ENCODE measurements at regions not wholly inside any gene's neighbourhood (a gene's known extent, or its start where the extent isn't known, plus 50 kb on each side); places are given as distances from the start of the nearest gene placed in this dataset.

DNA sequence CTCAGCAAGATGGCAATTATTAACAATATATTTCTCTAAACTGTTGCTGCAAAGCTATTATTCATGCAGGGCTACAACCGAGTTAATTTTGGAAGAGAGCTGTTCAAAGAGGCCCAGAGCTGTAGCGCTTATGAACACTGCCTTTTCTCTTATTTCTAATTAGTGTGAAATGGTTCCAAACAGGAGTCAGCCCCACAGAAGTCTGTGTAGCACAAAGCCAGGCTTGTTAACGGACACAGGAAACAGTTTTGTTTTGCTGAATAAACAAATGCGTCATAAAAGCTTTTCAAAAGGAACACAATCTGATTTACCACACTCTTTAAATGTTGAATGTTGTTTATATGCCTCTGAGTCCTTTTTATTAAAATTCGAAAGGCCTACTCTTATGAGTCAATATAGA lies 396.5 kb downstream of the ANXA1 start:
- Mint-ChIP-seq H3K4me3 (no peak overlapping the region), H3K4me1 (peaks cover 3% of the 10 kb centered on the region; the same call in 1 of the 3 replicates), H3K27me3 (ENCODE audit: insufficient read depth, low read depth, poor library complexity) (no peaks in the 10 kb centered on the region), H3K27ac (no peak overlapping the region; the same call in 1 of the 2 replicates), H3K36me3 (ENCODE audit: low read depth) (no peaks in the 10 kb centered on the region), H3K9me3 (no peaks in the 10 kb centered on the region)
- H3F3A ChIP-seq (replicated peaks; ENCODE audit: low read depth) = no peaks in the 10 kb centered on the region
- H4K20me1 ChIP-seq (replicated peaks; ENCODE audit: insufficient read depth) = no peaks in the 10 kb centered on the region
- H3K79me2 ChIP-seq (replicated peaks; ENCODE audit: insufficient read depth) = no peaks in the 10 kb centered on the region
- H2AFZ ChIP-seq = no peak overlapping the region
- no peak for ATAC-seq
- H3K4me1 ChIP-seq (ENCODE audit: insufficient read depth) = no peaks in the 10 kb centered on the region
- H3K36me3 ChIP-seq (ENCODE audit: insufficient read depth) = no peaks in the 10 kb centered on the region
- no peak overlapping the region for H3K27ac ChIP-seq (ENCODE audit: low read depth)
- TF ChIP-seq CREB1 (CRISPR knock-in tag; IDR thresholded peaks at IDR 0.05; ENCODE audit: low read depth) (no peak), POLR2AphosphoS5 (IDR thresholded peaks at IDR 0.05; ENCODE audit: low read depth) (no peak), EZH2phosphoT487 (IDR thresholded peaks at IDR 0.05; ENCODE audit: unreplicated experiment) (no peak), ZNF331 (CRISPR knock-in tag; IDR thresholded peaks at IDR 0.05; ENCODE audit: low read depth) (no peak), ZNF114 (CRISPR knock-in tag; IDR thresholded peaks at IDR 0.05) (no peak), STAT1 (IDR thresholded peaks at IDR 0.05; ENCODE audit: unreplicated experiment) (no peak), EZH2 (IDR thresholded peaks at IDR 0.05; ENCODE audit: low read depth, unreplicated experiment) (no peak), JUNB (IDR thresholded peaks at IDR 0.05; ENCODE audit: unreplicated experiment) (no peak), NANOG (IDR thresholded peaks at IDR 0.05; ENCODE audit: borderline replicate concordance) (no peak)
- TF ChIP-seq, protein P1, sequence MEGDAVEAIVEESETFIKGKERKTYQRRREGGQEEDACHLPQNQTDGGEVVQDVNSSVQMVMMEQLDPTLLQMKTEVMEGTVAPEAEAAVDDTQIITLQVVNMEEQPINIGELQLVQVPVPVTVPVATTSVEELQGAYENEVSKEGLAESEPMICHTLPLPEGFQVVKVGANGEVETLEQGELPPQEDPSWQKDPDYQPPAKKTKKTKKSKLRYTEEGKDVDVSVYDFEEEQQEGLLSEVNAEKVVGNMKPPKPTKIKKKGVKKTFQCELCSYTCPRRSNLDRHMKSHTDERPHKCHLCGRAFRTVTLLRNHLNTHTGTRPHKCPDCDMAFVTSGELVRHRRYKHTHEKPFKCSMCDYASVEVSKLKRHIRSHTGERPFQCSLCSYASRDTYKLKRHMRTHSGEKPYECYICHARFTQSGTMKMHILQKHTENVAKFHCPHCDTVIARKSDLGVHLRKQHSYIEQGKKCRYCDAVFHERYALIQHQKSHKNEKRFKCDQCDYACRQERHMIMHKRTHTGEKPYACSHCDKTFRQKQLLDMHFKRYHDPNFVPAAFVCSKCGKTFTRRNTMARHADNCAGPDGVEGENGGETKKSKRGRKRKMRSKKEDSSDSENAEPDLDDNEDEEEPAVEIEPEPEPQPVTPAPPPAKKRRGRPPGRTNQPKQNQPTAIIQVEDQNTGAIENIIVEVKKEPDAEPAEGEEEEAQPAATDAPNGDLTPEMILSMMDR (conservative IDR thresholded peaks at IDR 0.05; ENCODE audit: low read depth in 2 of 2) = no peak
- TF ChIP-seq, protein P2, sequence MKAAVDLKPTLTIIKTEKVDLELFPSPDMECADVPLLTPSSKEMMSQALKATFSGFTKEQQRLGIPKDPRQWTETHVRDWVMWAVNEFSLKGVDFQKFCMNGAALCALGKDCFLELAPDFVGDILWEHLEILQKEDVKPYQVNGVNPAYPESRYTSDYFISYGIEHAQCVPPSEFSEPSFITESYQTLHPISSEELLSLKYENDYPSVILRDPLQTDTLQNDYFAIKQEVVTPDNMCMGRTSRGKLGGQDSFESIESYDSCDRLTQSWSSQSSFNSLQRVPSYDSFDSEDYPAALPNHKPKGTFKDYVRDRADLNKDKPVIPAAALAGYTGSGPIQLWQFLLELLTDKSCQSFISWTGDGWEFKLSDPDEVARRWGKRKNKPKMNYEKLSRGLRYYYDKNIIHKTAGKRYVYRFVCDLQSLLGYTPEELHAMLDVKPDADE (IDR thresholded peaks at IDR 0.05) = no peak
- TF ChIP-seq, protein P3, sequence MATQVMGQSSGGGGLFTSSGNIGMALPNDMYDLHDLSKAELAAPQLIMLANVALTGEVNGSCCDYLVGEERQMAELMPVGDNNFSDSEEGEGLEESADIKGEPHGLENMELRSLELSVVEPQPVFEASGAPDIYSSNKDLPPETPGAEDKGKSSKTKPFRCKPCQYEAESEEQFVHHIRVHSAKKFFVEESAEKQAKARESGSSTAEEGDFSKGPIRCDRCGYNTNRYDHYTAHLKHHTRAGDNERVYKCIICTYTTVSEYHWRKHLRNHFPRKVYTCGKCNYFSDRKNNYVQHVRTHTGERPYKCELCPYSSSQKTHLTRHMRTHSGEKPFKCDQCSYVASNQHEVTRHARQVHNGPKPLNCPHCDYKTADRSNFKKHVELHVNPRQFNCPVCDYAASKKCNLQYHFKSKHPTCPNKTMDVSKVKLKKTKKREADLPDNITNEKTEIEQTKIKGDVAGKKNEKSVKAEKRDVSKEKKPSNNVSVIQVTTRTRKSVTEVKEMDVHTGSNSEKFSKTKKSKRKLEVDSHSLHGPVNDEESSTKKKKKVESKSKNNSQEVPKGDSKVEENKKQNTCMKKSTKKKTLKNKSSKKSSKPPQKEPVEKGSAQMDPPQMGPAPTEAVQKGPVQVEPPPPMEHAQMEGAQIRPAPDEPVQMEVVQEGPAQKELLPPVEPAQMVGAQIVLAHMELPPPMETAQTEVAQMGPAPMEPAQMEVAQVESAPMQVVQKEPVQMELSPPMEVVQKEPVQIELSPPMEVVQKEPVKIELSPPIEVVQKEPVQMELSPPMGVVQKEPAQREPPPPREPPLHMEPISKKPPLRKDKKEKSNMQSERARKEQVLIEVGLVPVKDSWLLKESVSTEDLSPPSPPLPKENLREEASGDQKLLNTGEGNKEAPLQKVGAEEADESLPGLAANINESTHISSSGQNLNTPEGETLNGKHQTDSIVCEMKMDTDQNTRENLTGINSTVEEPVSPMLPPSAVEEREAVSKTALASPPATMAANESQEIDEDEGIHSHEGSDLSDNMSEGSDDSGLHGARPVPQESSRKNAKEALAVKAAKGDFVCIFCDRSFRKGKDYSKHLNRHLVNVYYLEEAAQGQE (IDR thresholded peaks at IDR 0.05; ENCODE audit: unreplicated experiment) = no peak
- TF ChIP-seq, protein P4, sequence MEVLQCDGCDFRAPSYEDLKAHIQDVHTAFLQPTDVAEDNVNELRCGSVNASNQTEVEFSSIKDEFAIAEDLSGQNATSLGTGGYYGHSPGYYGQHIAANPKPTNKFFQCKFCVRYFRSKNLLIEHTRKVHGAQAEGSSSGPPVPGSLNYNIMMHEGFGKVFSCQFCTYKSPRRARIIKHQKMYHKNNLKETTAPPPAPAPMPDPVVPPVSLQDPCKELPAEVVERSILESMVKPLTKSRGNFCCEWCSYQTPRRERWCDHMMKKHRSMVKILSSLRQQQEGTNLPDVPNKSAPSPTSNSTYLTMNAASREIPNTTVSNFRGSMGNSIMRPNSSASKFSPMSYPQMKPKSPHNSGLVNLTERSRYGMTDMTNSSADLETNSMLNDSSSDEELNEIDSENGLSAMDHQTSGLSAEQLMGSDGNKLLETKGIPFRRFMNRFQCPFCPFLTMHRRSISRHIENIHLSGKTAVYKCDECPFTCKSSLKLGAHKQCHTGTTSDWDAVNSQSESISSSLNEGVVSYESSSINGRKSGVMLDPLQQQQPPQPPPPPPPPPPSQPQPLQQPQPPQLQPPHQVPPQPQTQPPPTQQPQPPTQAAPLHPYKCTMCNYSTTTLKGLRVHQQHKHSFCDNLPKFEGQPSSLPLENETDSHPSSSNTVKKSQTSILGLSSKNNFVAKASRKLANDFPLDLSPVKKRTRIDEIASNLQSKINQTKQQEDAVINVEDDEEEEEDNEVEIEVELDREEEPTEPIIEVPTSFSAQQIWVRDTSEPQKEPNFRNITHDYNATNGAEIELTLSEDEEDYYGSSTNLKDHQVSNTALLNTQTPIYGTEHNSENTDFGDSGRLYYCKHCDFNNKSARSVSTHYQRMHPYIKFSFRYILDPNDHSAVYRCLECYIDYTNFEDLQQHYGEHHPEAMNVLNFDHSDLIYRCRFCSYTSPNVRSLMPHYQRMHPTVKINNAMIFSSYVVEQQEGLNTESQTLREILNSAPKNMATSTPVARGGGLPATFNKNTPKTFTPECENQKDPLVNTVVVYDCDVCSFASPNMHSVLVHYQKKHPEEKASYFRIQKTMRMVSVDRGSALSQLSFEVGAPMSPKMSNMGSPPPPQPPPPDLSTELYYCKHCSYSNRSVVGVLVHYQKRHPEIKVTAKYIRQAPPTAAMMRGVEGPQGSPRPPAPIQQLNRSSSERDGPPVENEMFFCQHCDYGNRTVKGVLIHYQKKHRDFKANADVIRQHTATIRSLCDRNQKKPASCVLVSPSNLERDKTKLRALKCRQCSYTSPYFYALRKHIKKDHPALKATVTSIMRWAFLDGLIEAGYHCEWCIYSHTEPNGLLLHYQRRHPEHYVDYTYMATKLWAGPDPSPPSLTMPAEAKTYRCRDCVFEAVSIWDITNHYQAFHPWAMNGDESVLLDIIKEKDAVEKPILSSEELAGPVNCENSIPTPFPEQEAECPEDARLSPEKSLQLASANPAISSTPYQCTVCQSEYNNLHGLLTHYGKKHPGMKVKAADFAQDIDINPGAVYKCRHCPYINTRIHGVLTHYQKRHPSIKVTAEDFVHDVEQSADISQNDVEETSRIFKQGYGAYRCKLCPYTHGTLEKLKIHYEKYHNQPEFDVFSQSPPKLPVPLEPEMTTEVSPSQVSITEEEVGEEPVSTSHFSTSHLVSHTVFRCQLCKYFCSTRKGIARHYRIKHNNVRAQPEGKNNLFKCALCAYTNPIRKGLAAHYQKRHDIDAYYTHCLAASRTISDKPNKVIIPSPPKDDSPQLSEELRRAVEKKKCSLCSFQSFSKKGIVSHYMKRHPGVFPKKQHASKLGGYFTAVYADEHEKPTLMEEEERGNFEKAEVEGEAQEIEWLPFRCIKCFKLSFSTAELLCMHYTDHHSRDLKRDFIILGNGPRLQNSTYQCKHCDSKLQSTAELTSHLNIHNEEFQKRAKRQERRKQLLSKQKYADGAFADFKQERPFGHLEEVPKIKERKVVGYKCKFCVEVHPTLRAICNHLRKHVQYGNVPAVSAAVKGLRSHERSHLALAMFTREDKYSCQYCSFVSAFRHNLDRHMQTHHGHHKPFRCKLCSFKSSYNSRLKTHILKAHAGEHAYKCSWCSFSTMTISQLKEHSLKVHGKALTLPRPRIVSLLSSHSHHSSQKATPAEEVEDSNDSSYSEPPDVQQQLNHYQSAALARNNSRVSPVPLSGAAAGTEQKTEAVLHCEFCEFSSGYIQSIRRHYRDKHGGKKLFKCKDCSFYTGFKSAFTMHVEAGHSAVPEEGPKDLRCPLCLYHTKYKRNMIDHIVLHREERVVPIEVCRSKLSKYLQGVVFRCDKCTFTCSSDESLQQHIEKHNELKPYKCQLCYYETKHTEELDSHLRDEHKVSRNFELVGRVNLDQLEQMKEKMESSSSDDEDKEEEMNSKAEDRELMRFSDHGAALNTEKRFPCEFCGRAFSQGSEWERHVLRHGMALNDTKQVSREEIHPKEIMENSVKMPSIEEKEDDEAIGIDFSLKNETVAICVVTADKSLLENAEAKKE (CRISPR knock-in tag; IDR thresholded peaks at IDR 0.05) = no peak
- no peaks in the 10 kb centered on the region for H3K9me2 ChIP-seq (ENCODE audit: insufficient read depth)
- H3K4me3 ChIP-seq = no peak overlapping the region
- H3K27me3 ChIP-seq (ENCODE audit: insufficient read depth) = no peaks in the 10 kb centered on the region
- DNase-seq (ENCODE audit: low spot score) = no peak
- no peak overlapping the region for H3K4me2 ChIP-seq
